Activated CD4-positive, alpha-beta T cell treated with anti-CD3 and anti-CD28 coated beads, Interleukin-2, amount 50 U/mL, for 1 hour (primary cell): ENCODE measurements at regions not wholly inside any gene's neighbourhood (a gene's known extent, or its start where the extent isn't known, plus 50 kb on each side); places are given as distances from the start of the nearest gene placed in this dataset.

Experiments used
- DNase-seq: peaks from one replicate; pipeline ENCODE4 v3.0.0-alpha.2; 2020

- DNase-seq: no peak
Measured at GRCh38 chr13:72217142-72217541, 350.1 kb upstream of the DACH1 start.

DNA sequence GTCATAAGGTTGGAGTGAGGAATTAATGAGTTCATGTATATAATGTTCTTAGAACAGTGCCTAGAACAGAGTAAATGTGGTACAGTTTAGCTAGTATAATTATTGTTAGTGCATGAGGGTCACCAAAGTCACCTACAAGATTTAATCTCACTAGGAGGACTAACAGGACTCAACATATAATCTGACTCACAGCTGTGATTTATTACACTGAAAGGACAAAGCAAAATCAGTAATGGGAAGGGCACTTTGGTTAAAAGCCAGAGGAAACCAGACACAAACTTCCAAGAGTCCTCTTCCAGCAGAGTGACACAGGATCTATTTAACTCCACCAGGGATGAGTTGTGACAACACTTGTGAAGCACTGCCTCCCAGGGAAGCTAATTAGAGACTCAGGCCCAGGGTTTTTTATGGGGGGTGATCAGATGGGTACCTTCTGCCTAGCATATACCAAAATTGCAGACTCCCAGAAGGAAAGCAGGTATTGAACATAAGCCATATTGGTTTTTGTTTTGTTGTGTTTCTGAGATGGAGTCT is 341.2 kb upstream of the DACH1 start:
- no peak for DNase-seq

DNA sequence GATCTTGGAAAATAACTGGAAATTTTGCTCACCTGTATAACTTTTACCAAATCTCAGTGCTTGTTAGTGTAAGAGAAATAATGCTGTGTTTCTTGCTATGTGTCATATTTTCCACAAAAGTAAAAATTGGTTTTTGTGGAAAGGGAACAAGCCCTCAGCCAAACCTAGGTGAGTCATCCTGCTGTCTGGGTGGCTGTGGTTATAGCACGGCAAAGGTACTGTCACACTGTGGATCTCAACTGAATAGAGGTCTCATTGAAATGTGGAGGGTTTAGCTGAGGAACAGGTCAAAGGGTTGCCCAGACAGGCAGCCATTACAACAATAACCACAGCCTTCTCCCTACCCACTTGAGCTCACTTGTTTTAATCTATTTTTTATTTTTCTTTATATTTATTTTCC is 338.8 kb upstream of the DACH1 start:
- DNase-seq: no peak

GRCh38 chr13:72204291-72204690 is 337.3 kb upstream of the DACH1 start:
- no peak for DNase-seq

GRCh38 chr13:72201726-72202125 is 334.7 kb upstream of the DACH1 start:
- no peak for DNase-seq

DNA sequence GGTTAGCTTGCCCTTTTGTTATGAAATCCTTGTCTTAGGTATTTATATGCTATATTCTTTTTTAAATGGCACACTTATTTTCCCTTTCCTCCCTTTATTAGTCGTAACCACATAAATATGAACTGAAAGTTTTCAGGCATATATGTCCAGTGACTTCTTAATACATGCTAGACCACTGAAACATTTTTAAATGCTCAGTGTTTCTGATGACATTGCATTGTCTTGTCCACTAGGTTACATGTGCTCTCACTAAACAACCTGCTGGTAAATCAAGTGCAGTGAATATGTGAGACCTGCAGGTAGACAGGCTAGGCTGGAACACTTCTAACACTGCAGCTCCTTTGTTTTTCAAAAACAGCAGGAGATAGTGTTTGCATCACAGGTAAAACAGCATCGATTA is 332.6 kb upstream of the DACH1 start:
- DNase-seq: no peak

- no peak for DNase-seq
Measured at GRCh38 chr13:72198967-72199560, 332.1 kb upstream of the DACH1 start.

DNA sequence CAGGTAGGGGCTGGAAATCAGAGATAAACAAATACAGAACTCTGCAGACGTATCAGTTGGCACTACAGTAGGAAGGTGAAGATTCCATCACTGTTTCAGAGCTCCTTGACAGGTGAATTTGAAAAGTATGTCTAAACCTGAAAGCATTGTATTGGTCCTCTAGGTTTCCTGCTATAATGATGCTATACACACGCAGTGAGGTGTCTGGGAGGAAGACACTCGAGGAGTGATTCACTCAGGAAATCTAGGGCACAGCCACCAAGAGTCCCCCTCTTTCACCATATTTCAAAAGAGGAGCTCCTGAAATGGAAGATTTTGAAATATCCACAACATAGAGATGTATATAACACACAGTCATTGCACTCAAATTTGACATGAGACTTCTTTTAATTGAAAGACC is 331.0 kb upstream of the DACH1 start:
- DNase-seq: no peak

GRCh38 chr13:72195044-72195704 is 328.2 kb upstream of the DACH1 start:
- DNase-seq: no peak

DNA sequence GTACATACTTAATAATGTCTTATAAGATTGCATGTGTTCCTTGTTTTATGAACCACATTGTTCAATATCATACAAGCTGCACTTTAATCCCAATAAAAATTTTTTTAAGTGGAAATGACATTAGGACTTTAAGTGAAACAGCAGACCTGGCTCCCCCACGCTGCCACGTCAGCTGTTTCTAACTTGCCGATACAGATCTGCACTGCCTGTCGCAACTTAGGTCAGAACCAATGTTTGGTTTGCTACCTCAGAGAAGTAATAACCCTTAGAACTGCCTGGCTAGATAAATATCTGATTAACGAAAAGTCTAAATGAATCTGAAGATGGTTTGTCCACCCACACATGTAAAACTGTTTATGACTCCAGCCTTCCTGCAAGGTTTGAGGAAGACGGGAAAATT is 327.5 kb upstream of the DACH1 start:
- DNase-seq: no peak

DNA sequence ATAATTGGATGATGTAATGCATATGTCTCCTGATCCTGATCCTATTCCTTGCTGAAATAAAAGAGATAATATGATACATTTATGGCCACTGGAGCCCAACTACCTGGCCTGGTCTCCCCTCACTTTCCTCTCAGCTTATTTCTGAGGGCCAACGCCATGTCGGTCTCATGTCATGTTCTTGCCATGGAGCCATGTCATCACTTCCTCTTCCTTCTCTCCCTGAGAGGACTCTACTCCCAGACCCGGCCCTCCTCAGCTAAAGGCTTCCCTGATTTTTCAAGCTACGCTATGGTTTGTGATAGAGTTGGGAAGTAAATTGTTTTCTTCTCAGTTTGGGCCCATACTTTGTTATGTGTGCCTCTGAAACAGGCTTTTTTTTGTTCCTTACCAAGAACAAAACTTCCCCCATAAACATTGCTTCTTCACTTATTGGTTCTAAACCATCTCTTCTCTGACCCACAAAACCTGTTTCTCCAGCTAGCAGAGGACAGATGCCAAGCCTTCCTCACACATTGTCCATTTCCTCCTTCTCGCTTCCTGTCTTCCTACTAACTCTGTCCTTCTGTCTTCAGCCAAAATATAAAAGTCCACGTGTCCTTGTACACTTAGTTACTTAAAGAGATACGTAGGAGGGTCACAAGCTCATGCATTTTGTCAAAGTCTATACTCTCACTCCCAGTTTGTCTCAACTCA is 319.9 kb upstream of the DACH1 start:
- no peak for DNase-seq

DNA sequence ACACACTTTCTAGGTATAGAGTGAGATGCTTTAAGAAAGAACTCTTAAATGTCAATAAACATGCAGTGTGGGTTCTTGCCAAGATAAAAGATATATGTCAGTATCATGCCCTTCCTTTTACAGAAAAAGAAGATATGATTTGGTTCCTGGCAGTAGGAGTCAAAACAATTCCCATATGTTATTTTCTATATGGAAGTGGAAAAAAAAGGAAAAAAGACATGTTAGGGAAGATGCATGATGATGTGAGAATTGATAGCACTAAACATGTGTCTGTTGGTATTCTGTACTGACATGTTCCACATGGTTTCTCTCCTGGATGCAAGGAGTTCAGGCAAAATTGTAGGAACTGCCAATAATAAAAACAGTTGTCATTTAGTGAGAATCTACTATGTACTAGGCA is 318.8 kb upstream of the DACH1 start:
- no peak for DNase-seq

DNA sequence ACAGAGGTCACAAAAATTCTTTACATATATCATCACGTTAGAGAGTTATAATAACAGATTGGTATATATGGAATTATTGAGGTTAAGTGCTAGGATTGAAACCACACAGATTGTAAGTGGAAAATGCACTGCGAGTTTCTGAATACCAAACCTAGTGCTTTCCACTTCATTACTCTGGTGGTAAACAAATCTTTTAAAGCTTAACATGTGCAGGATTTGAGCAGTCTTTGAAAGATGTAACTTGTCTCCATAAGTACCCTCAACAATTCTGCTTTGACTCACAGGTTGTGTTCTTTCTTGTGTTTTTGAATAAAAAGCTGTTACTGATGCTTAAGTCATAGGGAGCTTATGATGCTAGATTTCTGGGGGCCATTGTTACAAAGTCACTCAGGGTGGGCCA is 314.7 kb upstream of the DACH1 start:
- no peak for DNase-seq

- DNase-seq: no peak
Measured at GRCh38 chr13:72180253-72180952, 313.4 kb upstream of the DACH1 start.

DNA sequence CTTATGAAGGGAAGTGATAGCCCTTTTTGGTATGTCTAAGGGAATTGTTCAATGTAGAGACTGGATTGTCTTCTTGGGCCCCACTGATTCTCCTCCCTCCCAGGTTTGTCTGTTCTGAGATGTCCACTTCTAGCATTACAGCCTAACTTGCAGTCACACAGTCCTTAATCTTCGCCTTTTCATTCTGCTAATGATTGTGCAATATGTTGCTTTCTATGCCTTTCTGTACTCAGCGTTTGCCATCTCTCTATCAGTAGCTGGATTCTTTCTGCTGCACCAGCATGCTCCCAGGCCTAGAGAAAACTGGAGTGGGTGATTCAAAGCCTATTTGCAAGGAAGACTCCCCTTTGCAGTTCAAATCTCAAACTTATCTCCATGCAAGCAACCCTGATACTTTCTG is 307.5 kb upstream of the DACH1 start:
- no peak for DNase-seq

DNA sequence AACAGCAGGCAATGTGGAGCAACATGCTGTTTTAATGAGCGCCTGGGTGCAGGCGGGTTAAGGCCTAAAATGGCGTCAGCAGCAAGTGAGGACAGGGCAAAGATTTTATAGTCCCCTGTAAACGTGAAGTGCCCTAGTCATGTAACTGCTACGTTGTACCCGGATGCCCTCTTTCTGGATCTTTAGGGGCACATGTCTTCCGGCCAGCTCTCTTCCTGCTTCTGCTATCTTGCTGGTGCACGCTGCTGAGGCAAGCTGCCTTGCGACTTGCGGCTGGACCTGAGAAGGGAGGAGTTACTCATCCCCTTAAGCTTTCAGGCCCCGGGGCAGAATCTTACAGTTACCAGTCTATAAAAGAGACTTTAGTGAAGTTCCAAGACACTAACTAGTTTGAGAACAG is 303.6 kb upstream of the DACH1 start:
- DNase-seq: no peak

- no peak for DNase-seq
Measured at GRCh38 chr13:72168126-72168855, 301.3 kb upstream of the DACH1 start.

GRCh38 chr13:72166102-72166650 is 299.2 kb upstream of the DACH1 start:
- DNase-seq: no peak

DNA sequence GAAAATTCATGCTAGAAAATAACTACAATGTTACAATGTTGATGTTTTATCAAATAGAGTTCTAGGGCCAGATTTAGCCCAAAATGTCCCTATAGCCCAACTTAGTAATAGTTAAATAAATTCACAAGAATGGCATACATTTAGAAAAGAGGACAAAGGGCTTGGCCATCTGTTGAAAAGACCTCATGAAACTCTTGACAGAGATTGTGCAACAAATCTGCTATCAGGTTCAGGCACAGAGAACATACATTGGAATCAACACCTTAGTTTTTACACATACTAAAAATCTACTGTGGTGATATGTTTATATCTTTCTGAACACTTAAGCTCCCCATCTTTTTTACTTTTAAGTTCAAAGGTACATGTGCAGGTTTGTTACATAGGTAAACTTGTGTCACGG is 298.3 kb upstream of the DACH1 start:
- DNase-seq: no peak

- no peak for DNase-seq
Measured at GRCh38 chr13:72164811-72165210, 297.8 kb upstream of the DACH1 start.

DNA sequence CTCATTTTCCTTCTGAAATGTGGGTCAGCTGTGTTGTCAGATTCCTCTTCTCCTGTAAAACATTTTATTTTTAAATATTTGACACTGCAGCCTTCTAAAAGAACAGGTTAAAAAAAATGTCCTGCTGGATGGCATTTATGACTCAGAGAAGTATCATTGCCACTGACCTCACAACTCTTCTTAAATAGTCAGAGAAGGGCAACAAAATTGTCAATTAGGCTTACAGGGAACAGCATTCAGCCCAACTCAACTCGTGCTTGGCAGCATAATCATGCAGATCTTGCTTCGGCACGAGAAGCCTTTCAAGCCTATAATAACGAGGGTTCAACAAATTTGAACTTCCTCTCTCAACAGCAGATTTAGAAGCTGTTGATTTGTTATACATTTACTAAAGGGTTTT is 296.7 kb upstream of the DACH1 start:
- no peak for DNase-seq

GRCh38 chr13:72160977-72161376 is 294.0 kb upstream of the DACH1 start:
- DNase-seq: no peak

DNA sequence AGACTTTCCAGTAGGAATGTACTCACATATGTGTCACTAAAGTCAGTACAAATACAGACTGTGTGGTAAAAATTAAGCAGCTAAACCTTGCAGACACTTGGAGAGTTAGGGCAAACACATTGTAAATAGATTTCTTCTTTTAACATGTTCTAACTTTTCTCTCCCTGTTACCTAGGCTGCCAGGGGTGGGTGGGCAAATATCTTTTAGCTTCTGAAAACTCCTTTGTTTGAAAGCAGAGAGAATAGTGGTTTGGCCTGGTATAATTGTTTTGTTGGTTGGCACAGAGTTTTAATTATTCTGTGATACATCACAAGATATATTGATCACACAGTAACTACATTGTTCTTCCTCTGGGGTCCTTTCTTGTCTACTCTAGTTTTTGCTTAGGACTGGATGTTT is 289.8 kb upstream of the DACH1 start:
- DNase-seq: no peak
